ENCODE measurements at regions not wholly inside any gene's neighbourhood (a gene's known extent, or its start where the extent isn't known, plus 50 kb on each side); places are given as distances from the start of the nearest gene placed in this dataset.
"Not testable (repeated sequence)": the region's sequence is repeated elsewhere in the genome, so short reads cannot be mapped to it uniquely, and the experiment has no call there.

DNA sequence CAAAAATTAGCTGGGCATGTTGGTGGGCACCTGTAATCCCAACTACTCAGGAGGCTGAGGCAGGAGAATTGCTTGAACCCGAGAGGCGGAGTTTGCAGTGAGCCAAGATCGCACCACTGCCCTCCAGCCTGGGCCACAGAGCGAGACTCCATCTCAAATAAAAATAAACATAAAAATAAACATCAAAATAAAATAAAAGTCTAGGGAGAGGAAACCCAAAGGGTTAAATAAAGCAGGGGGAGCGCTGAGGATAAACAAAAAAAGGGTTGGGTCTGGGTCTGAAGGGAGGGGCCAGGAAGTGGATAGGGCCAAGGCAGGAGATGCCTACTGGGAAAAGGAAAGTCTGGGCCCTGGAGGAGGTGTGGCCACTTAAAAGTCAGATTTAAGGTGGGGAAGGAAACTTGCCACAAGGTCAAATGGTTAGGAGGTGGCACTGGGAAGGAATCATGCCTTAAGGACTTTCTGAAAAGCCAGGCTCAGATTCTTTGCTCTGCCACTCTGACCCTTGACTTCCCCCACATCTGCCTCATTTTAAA is 150.0 kb downstream of the ADSS2 start:
- DNase-seq: no peak

GRCh38 chr1:244302876-244303609 is 148.7 kb downstream of the ADSS2 start:
- DNase-seq: no peak

GRCh38 chr1:244303610-244303969 is 148.1 kb downstream of the ADSS2 start:
- no peak for DNase-seq

DNA sequence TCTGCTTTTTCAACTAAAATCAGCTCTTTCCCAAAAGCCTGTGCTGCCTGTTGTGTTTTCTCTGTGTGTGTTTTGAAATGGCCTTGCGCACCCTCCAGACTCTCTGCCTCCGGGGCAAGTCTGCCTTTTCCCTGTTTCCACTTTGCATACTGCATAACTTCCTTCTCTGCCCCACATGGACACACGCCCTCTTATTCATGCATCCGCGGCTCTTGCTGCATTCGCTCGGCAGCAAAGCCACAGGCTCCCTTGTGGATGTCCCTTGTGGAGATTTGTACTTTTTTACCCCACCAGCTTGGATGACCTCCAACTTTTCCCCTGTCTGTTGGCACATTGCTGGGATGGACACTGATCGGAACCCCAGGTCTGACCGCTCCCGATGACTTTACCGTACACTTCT is 147.6 kb downstream of the ADSS2 start:
- no peak for DNase-seq

- DNase-seq: no peak
Observed at GRCh38 chr1:244304656-244305055, 147.1 kb downstream of the ADSS2 start.

DNA sequence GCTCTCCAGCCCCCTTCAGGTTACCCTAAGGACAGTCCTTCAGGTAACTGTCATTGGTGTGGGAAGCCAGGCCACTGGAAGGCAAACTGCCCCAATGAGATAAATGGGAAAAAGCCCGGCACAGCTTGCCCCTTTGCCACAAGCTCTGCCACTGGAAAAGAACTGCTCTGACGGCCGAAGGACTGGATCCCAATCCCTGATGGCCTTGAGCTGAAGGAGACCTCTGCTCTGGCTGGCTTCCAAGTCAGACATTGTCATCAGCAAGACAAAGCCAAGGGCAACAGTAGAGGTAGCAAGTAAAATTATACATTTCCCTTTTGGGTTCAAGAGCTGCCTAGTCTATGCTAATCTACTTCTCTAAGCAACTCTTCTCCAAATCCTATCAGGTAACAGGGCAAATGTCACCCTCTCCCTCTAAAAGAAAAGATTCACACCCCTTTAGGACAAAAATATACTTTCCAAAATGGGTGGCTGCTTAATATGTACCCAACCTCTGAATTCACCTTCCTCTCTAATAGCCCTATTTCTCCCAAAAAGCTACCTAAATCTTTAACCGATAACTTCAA is 145.8 kb downstream of the ADSS2 start:
- DNase-seq: no peak

DNA sequence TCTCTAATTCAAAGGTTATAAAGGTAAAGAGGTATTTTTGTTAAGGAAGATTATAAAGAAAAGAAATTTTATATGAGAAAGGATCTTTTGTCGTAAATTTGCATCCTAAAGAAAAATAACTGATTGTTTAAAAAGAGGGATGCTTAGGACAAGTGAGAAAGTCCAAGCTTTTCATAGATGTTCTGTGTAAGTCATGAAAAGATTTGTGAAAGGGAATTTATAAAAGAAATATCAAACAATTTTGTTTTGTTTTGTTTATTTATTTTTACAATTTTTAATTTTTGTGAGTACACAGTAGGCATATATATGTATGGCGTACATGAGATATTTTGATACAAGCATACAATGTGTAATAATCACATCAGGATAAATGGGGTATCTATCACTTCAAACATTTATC is 145.2 kb downstream of the ADSS2 start:
- no peak for DNase-seq

DNA sequence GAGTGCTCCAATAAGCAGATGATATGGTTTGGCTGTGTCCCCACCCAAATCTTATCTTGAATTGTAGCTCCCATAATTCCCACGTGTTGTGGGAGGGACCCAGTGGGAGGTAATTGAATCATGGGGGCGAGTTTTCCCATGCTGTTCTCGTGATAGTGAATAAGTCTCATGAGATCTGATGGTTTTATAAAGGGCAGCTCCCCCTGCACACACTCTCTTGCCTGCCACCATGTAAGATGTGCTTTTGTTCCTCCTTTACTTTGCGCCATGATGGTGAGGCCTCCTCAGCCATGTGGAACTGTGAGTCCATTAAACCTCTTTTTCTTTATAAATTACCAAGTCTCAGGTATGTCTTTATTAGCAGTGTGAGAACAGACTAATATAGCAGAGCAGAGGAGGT is 142.5 kb downstream of the ADSS2 start:
- not testable (repeated sequence) for DNase-seq

DNA sequence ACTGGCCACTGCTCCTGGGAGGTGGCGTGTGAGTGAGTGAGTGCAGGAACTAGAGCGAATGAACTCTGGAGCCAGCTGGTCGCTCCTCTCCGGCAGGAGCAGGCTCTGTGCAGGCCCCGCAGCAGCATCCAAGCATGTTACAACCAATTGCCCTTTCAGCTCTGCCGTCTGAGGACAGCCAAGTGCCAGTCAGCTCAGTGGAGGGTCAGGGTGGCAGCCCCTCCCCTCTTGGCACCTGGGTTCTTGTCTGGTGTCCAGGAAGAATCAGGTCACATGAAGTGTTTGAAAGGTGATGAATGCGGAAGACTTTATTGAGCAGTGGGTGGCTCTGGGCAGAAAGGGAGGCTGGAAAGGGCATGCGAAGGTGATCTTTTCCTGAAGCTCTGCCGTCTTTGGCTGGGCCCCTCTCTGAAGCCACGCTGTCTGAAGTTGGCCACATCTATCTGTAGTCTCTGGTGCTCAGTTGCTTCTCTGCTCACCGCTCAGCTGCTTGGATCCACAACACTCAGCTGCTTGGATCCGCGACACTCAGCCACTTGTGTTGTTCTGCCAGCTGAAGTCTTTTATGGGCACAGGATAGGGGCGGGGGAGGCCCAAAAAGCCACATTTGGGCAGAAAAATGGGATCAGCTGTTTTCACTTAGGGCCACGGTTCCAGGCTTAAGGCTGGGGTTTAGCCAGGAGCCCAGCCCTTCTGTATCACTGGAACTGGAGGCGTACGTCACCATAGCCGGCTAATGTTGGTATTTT is 139.8 kb downstream of the ADSS2 start:
- DNase-seq: no peak

- no peak for DNase-seq
Observed at GRCh38 chr1:244313346-244313745, 138.4 kb downstream of the ADSS2 start.

GRCh38 chr1:244314921-244315559 is 136.7 kb downstream of the ADSS2 start:
- no peak for DNase-seq

GRCh38 chr1:244315996-244316395 is 135.7 kb downstream of the ADSS2 start:
- no peak for DNase-seq

DNA sequence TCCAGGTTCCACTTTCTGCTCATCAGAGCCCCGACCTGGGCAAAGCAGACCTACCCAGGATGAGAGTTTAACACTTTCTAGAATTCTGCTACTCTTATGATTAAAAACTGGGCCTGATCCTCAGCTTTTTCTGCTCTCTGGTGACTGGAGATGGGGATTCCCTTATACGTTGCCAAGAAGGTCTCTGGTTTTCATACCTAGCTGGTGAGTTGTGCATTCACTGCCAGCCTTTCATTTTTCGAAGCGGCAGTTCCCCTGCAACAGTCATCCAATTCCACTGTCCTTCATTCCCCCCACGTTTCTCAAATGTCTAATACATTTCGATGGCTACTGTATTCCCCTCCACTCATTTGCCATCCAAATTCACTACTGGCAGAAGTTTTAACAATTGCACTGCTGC is 135.3 kb downstream of the ADSS2 start:
- DNase-seq: no peak

GRCh38 chr1:244316986-244317655 is 134.6 kb downstream of the ADSS2 start:
- DNase-seq: no peak

GRCh38 chr1:244318078-244318477 is 133.6 kb downstream of the ADSS2 start:
- no peak for DNase-seq

- DNase-seq: peak in 1 of 5 donors; percentile 22
Observed at GRCh38 chr1:244318512-244318911, 133.2 kb downstream of the ADSS2 start.

- DNase-seq: peak in 1 of 5 donors; percentile 88
Observed at GRCh38 chr1:244319283-244320132, 132.2 kb downstream of the ADSS2 start.

GRCh38 chr1:244322181-244322580 is 129.5 kb downstream of the ADSS2 start:
- no peak for DNase-seq

GRCh38 chr1:244322791-244323521 is 128.8 kb downstream of the ADSS2 start:
- DNase-seq: peak in 1 of 5 donors; percentile 83

GRCh38 chr1:244324176-244324883 is 127.4 kb downstream of the ADSS2 start:
- DNase-seq: peak in 1 of 5 donors; percentile 24

Data from T-helper 1 cell (primary cell).